DOHH2 (cell line): ENCODE measurements at regions not wholly inside any gene's neighbourhood (a gene's known extent, or its start where the extent isn't known, plus 50 kb on each side); places are given as distances from the start of the nearest gene placed in this dataset.

Experiments
- H3F3A ChIP-seq: fragments of 200-600 bp; sonication (generic), shearing (Covaris generic); 2 replicates; pipeline ENCODE4 v1.6.0; 2016; ENCODE audit warnings: antibody characterized with exemption, mild to moderate bottlenecking; ENCODE audit not compliant: control insufficient read depth, insufficient read depth
- H3K27ac ChIP-seq: fragments of 200-600 bp; sonication (generic); 2 replicates; pipeline ENCODE4 v1.5.1; 2014; ENCODE audit warnings: low read depth, mild to moderate bottlenecking, low read length, moderate library complexity
- H3K27me3 ChIP-seq: fragments of 200-600 bp; sonication (generic); 2 replicates; pipeline ENCODE4 v1.6.1; 2014; ENCODE audit warnings: mild to moderate bottlenecking, low read length, mixed read lengths; ENCODE audit not compliant: control insufficient read depth
- H3K36me3 ChIP-seq: fragments of 200-600 bp; sonication (generic); 2 replicates; pipeline ENCODE4 v1.6.1; 2014; ENCODE audit warnings: mild to moderate bottlenecking, low read length, moderate library complexity, mixed read lengths; ENCODE audit not compliant: control insufficient read depth
- H3K4me1 ChIP-seq: fragments of 200-600 bp; sonication (generic); 2 replicates; pipeline ENCODE4 v1.6.1; 2014; ENCODE audit warnings: mild to moderate bottlenecking, low read length, mixed read lengths; ENCODE audit not compliant: control insufficient read depth
- H3K4me2 ChIP-seq: fragments of 200-600 bp; sonication (generic); 2 replicates; pipeline ENCODE4 v1.6.0; 2014; ENCODE audit warnings: mild to moderate bottlenecking, low read length, moderate library complexity
- H3K4me3 ChIP-seq: fragments of 200-600 bp; sonication (generic); 2 replicates; pipeline ENCODE4 v1.5.1; 2014; ENCODE audit warnings: mild to moderate bottlenecking, low read length, mixed read lengths
- H3K79me2 ChIP-seq: fragments of 200-600 bp; sonication (generic); 2 replicates; pipeline ENCODE4 v1.6.1; 2014; ENCODE audit warnings: mild to moderate bottlenecking, low read length, mixed read lengths; ENCODE audit not compliant: control insufficient read depth
- H3K9me2 ChIP-seq: fragments of 200-600 bp; sonication (generic); replicated peaks from 2 replicates; pipeline ENCODE4 v1.6.1; 2014; ENCODE audit warnings: mild to moderate bottlenecking, low read length, mixed read lengths; ENCODE audit not compliant: control insufficient read depth
- H3K9me3 ChIP-seq: fragments of 200-600 bp; sonication (generic); 2 replicates; pipeline ENCODE4 v1.6.1; 2014; ENCODE audit warnings: antibody characterized with exemption, low read length, mixed read lengths; ENCODE audit not compliant: control insufficient read depth, insufficient read depth
- H4K20me1 ChIP-seq: fragments of 200-600 bp; sonication (generic); 2 replicates; pipeline ENCODE4 v1.6.0; 2014; ENCODE audit warnings: low read depth, mild to moderate bottlenecking, antibody characterized with exemption, low read length, moderate library complexity; ENCODE audit not compliant: control insufficient read depth, insufficient read depth
- CTCF ChIP-seq: fragments of 200-600 bp; sonication (generic); IDR thresholded peaks from one replicate; pipeline ENCODE4 v1.5.1; 2014; ENCODE audit warnings: antibody characterized with exemption, mild to moderate bottlenecking, low read depth, low read length; ENCODE audit not compliant: poor library complexity, severe bottlenecking
- EZH2phosphoT487 ChIP-seq: fragments of 200-600 bp; sonication (generic); IDR thresholded peaks from 2 replicates; pipeline ENCODE4 v1.6.1; 2017; ENCODE audit warnings: borderline replicate concordance, mild to moderate bottlenecking, antibody characterized with exemption, low read length, moderate library complexity, mixed read lengths

GRCh38 chr5:167217097-167217743, 1074.2 kb upstream of the WWC1 start:
- Histone ChIP-seq H3K36me3 (no peaks in the 10 kb centered on the region), H3K4me3 (no peak overlapping the region), H3K27me3 (no peaks in the 10 kb centered on the region), H3K9me2 (no peaks in the 10 kb centered on the region), H3K9me3 (no peaks in the 10 kb centered on the region), H3K4me2 (no peak overlapping the region), H3K4me1 (no peaks in the 10 kb centered on the region), H3K79me2 (no peaks in the 10 kb centered on the region), H4K20me1 (no peaks in the 10 kb centered on the region), H3F3A (no peaks in the 10 kb centered on the region), H3K27ac (no peak overlapping the region)
- no peak for TF ChIP-seq CTCF
- TF ChIP-seq EZH2phosphoT487 = no peak

GRCh38 chr5:167219298-167219697, 1072.1 kb upstream of the WWC1 start:
- Histone ChIP-seq H4K20me1 (no peaks in the 10 kb centered on the region), H3K36me3 (no peaks in the 10 kb centered on the region), H3K27ac (no peak overlapping the region), H3F3A (no peaks in the 10 kb centered on the region), H3K27me3 (no peaks in the 10 kb centered on the region), H3K9me2 (no peaks in the 10 kb centered on the region), H3K9me3 (no peaks in the 10 kb centered on the region), H3K4me2 (no peak overlapping the region), H3K79me2 (no peaks in the 10 kb centered on the region), H3K4me1 (no peaks in the 10 kb centered on the region), H3K4me3 (no peak overlapping the region)
- TF ChIP-seq CTCF (no peak), EZH2phosphoT487 (no peak)

- TF ChIP-seq EZH2phosphoT487 (no peak), CTCF (no peak)
- no peaks in the 10 kb centered on the region for H3K79me2 ChIP-seq
- H4K20me1 ChIP-seq = no peaks in the 10 kb centered on the region
- no peak overlapping the region for H3K4me3 ChIP-seq
- H3K9me2 ChIP-seq = no peaks in the 10 kb centered on the region
- no peak overlapping the region for H3K4me2 ChIP-seq
- no peaks in the 10 kb centered on the region for H3K27me3 ChIP-seq
- no peaks in the 10 kb centered on the region for H3K4me1 ChIP-seq
- no peaks in the 10 kb centered on the region for H3F3A ChIP-seq
- no peaks in the 10 kb centered on the region for H3K36me3 ChIP-seq
- H3K27ac ChIP-seq = no peak overlapping the region
- peaks cover 10% of the 10 kb centered on the region; the same call in 1 of the 2 replicates for H3K9me3 ChIP-seq
Measured at GRCh38 chr5:167226386-167226785, 1065.1 kb upstream of the WWC1 start.
